ENCODE measurements at regions not wholly inside any gene's neighbourhood (a gene's known extent, or its start where the extent isn't known, plus 50 kb on each side); places are given as distances from the start of the nearest gene placed in this dataset.

- TF ChIP-seq, protein P1, sequence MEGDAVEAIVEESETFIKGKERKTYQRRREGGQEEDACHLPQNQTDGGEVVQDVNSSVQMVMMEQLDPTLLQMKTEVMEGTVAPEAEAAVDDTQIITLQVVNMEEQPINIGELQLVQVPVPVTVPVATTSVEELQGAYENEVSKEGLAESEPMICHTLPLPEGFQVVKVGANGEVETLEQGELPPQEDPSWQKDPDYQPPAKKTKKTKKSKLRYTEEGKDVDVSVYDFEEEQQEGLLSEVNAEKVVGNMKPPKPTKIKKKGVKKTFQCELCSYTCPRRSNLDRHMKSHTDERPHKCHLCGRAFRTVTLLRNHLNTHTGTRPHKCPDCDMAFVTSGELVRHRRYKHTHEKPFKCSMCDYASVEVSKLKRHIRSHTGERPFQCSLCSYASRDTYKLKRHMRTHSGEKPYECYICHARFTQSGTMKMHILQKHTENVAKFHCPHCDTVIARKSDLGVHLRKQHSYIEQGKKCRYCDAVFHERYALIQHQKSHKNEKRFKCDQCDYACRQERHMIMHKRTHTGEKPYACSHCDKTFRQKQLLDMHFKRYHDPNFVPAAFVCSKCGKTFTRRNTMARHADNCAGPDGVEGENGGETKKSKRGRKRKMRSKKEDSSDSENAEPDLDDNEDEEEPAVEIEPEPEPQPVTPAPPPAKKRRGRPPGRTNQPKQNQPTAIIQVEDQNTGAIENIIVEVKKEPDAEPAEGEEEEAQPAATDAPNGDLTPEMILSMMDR (IDR thresholded peaks at IDR 0.05; ENCODE audit: unreplicated experiment) = no peak
- no peak for DNase-seq (ENCODE audit: low spot score)
- Mint-ChIP-seq H3K36me3 (ENCODE audit: low read depth, unreplicated experiment) (no peaks in the 10 kb centered on the region), H3K27me3 (ENCODE audit: unreplicated experiment) (no peaks in the 10 kb centered on the region), H3K4me1 (ENCODE audit: unreplicated experiment) (no peaks in the 10 kb centered on the region), H3K27ac (ENCODE audit: unreplicated experiment) (no peak overlapping the region), H3K9me3 (ENCODE audit: unreplicated experiment) (no peaks in the 10 kb centered on the region), H3K4me3 (ENCODE audit: unreplicated experiment) (no peak overlapping the region)
These were observed 525.8 kb upstream of the TENM4 start for GRCh38 chr11:79966592-79966991.

- TF ChIP-seq, protein P1 (IDR thresholded peaks at IDR 0.05; ENCODE audit: unreplicated experiment) = no peak
- Mint-ChIP-seq H3K36me3 (ENCODE audit: low read depth, unreplicated experiment) (no peaks in the 10 kb centered on the region), H3K27me3 (ENCODE audit: unreplicated experiment) (no peaks in the 10 kb centered on the region), H3K4me3 (ENCODE audit: unreplicated experiment) (no peak overlapping the region), H3K4me1 (ENCODE audit: unreplicated experiment) (no peaks in the 10 kb centered on the region), H3K27ac (ENCODE audit: unreplicated experiment) (no peak overlapping the region), H3K9me3 (ENCODE audit: unreplicated experiment) (no peaks in the 10 kb centered on the region)
- DNase-seq (ENCODE audit: low spot score) = no peak
These were observed 523.2 kb upstream of the TENM4 start for GRCh38 chr11:79963856-79964645.

DNA sequence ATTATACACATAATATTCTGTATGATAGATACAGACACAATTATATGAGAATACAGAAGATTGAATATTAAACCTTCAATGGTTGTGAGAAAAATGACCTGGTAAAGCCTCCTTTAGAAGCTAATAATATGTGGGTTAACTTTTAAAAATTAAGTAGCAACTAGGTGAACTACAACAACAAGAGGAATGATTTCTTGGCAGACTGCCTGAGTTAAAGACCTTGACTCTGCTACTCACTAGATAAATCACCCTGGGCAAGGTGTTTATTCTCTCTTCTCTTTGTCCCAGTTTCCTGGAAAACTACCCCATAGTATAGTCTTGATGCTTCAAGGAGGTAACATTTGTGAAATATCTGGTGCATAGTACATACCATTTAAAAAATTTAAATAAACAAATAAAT is 519.6 kb upstream of the TENM4 start:
- H3K36me3 Mint-ChIP-seq (ENCODE audit: low read depth, unreplicated experiment) = no peaks in the 10 kb centered on the region
- no peak overlapping the region for H3K27ac Mint-ChIP-seq (ENCODE audit: unreplicated experiment)
- no peaks in the 10 kb centered on the region for H3K27me3 Mint-ChIP-seq (ENCODE audit: unreplicated experiment)
- H3K9me3 Mint-ChIP-seq (ENCODE audit: unreplicated experiment) = no peaks in the 10 kb centered on the region
- H3K4me3 Mint-ChIP-seq (ENCODE audit: unreplicated experiment) = no peak overlapping the region
- H3K4me1 Mint-ChIP-seq (ENCODE audit: unreplicated experiment) = no peaks in the 10 kb centered on the region
- no peak for DNase-seq (ENCODE audit: low spot score)
- TF ChIP-seq, protein P1 (IDR thresholded peaks at IDR 0.05; ENCODE audit: unreplicated experiment) = no peak

DNA sequence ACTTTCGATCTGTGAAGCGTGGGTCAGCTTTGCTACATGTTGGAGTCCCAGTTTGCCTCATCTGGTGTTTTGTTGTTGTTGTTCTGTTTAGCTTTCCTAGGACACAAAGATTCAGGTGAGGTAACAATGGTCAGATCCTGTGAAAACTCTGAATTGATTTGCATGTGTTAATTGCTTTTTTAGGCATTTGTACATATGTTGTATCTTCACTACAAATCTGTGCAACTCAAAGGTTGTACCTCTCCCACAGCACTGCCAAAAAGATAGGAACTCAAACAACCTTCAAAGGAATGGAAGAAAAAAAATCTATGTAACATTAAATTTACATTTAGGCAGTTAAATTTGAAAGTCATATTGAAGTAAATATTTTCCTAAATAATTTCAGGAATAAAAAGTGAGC is 518.5 kb upstream of the TENM4 start:
- TF ChIP-seq, protein P1 (IDR thresholded peaks at IDR 0.05; ENCODE audit: unreplicated experiment) = no peak
- no peak for DNase-seq (ENCODE audit: low spot score)
- H3K4me3 Mint-ChIP-seq (ENCODE audit: unreplicated experiment) = no peak overlapping the region
- no peaks in the 10 kb centered on the region for H3K4me1 Mint-ChIP-seq (ENCODE audit: unreplicated experiment)
- no peaks in the 10 kb centered on the region for H3K9me3 Mint-ChIP-seq (ENCODE audit: unreplicated experiment)
- H3K27ac Mint-ChIP-seq (ENCODE audit: unreplicated experiment) = no peak overlapping the region
- H3K36me3 Mint-ChIP-seq (ENCODE audit: low read depth, unreplicated experiment) = no peaks in the 10 kb centered on the region
- H3K27me3 Mint-ChIP-seq (ENCODE audit: unreplicated experiment) = no peaks in the 10 kb centered on the region

DNA sequence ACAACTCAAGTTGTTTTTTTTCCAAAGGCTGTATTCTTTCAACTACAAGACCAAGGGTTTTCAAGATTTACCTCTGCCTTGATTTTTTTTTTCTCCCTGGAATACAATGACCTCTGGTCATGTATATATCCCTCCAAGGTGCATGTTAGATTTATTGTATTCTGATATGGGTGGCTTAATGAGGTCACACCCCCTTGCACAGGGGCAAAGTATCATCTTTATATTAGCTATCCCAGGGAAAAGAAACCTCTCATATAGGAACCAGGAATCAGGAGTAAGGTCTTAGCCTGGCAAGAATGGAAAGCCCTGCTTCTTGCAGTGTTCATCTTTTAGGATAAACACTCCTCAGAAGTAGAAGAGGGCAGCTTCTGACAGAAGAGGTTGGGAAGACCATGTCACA is 516.9 kb upstream of the TENM4 start:
- Mint-ChIP-seq H3K4me3 (ENCODE audit: unreplicated experiment) (no peak overlapping the region), H3K4me1 (ENCODE audit: unreplicated experiment) (no peaks in the 10 kb centered on the region), H3K36me3 (ENCODE audit: low read depth, unreplicated experiment) (no peaks in the 10 kb centered on the region), H3K27me3 (ENCODE audit: unreplicated experiment) (no peaks in the 10 kb centered on the region), H3K27ac (ENCODE audit: unreplicated experiment) (no peak overlapping the region), H3K9me3 (ENCODE audit: unreplicated experiment) (no peaks in the 10 kb centered on the region)
- no peak for DNase-seq (ENCODE audit: low spot score)
- TF ChIP-seq, protein P1 (IDR thresholded peaks at IDR 0.05; ENCODE audit: unreplicated experiment) = no peak
